ENCODE measurements at regions not wholly inside any gene's neighbourhood (a gene's known extent, or its start where the extent isn't known, plus 50 kb on each side); places are given as distances from the start of the nearest gene placed in this dataset.

DNA sequence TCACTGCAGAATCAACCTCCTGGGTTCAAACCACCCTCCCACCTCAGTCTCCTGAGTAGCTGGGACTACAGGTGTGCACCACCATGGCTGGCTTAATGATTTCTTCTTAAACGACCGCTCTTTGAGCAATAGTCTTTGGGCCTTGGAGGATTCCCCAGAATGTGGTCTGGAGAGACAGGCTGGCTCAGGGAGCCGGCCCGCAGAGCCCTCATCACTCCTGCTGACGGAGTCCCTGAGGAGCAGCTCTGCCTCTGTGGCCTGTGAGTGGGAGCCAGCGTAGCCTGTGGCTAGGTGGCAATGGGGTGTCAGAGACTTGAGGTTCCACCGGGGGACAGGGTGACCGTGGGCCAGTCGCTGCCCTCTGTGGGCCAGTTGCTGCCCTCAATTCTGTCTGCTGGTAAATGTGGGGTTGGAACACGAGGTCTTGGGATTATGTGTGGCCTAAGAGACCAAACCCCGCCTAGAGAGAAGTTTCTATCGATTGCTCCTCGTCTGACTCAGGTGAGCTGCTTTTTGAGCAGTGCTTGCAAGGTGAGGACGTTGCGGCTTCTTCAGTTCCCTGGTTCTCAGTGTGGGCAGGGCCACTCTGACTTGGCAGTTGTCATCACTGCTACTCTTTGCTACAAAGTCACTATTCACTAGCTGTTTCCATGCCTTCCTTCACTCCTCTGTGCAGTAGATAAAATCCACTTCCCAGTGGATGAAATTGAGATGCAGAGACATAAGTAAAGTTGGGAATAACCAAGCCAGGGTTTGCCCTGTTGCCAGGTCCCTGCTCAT lies 124.8 kb upstream of the NECTIN1 start:
- peaks cover 0 to 6% (median 0%) of the 10 kb centered on the region in 9 donors for H3K27me3 ChIP-seq
- H3K4me1 ChIP-seq = peaks cover 0 to 28% (median 2%) of the 10 kb centered on the region in 12 donors
- WGBS, 4 donors = 88 to 93% (median 91%) methylated on average over 13 to 15 of the region's 15 CpGs
- no peak overlapping the region for H3K4me3 ChIP-seq
- ATAC-seq = no peak
- no peaks in the 10 kb centered on the region for H3K36me3 ChIP-seq
- TF ChIP-seq POLR2A (IDR thresholded peaks at IDR 0.05) (no peak), CTCF (IDR thresholded peaks at IDR 0.05) (no peak)
- no peak for DNase-seq
- H3K27ac ChIP-seq = no peak overlapping the region
- intact Hi-C loops (cut with DNase I) = no loop called here
- no peaks in the 10 kb centered on the region for H3K9me3 ChIP-seq

DNA sequence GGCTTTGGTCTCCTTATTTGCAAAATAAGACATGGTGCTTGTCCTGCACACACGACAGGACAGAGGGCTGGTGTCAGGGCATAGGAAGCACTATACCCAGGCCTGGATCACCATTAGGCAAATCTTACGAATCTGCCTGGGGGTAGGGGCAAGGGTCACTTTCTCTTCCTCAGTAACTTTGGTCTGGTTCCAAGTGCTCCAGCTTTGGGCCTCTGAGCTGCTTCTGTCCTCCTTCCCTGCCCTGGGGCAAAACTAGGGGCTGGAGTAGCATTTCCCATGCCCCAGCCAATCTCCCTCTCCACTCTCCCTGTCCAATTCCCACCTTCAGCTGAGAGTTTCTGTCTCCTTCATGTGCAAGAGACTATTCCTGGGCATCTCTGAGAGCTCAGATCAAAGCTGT lies 123.7 kb upstream of the NECTIN1 start:
- no peaks in the 10 kb centered on the region for H3K36me3 ChIP-seq
- 49 to 66% (median 65%) methylated on average over 2 of the region's 2 CpGs for WGBS, 4 donors
- peaks cover 0 to 28% (median 2%) of the 10 kb centered on the region in 12 donors for H3K4me1 ChIP-seq
- no peaks in the 10 kb centered on the region for H3K9me3 ChIP-seq
- DNase-seq (no peak), ATAC-seq (no peak)
- TF ChIP-seq POLR2A (IDR thresholded peaks at IDR 0.05) (no peak), CTCF (IDR thresholded peaks at IDR 0.05) (no peak)
- H3K27me3 ChIP-seq = peaks cover 0 to 3% (median 0%) of the 10 kb centered on the region in 9 donors
- no peak overlapping the region for H3K4me3 ChIP-seq
- H3K27ac ChIP-seq = no peak overlapping the region
- intact Hi-C loops (cut with DNase I) = no loop called here

DNA sequence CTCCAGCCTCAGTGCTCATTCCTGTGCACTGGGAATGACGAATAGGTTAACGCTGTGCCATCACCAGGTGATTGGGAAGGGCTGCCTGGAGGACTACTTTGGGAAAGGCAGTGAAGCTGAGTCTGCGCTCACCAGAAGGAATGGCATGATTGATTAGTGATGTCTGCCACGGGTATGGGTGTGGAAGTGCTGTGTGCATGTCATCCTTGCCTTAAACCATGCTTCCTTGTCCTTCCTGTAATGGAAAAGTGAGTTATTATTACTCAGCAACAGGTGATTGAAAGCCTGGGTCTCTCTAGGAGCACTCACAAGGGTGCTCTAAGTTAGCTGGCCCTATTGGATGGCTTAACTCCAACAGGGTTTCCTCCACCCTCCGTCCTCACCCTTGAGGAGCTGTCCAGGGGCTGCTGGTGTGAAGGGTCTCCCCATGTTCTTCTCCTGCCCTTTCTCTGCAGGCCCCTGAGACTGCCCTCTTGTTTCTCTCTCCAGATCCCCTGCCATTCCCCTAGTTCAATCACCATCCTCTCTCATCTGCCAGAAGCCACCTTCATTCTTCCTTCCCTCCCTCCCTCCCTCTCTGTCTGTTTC lies 121.9 kb upstream of the NECTIN1 start:
- 81 to 87% (median 85%) methylated on average over 5 of the region's 5 CpGs for WGBS, 4 donors
- no peak overlapping the region for H3K4me3 ChIP-seq
- TF ChIP-seq POLR2A (IDR thresholded peaks at IDR 0.05) (no peak), CTCF (IDR thresholded peaks at IDR 0.05) (no peak)
- ATAC-seq (no peak), DNase-seq (no peak)
- intact Hi-C loops (cut with DNase I) = no loop called here
- peaks cover 0 to 9% (median 0%) of the 10 kb centered on the region in 12 donors for H3K9me3 ChIP-seq
- no peaks in the 10 kb centered on the region for H3K27me3 ChIP-seq
- no peaks in the 10 kb centered on the region for H3K36me3 ChIP-seq
- H3K27ac ChIP-seq = no peak overlapping the region
- H3K4me1 ChIP-seq = peaks cover 0 to 23% (median 2%) of the 10 kb centered on the region in 12 donors

DNA sequence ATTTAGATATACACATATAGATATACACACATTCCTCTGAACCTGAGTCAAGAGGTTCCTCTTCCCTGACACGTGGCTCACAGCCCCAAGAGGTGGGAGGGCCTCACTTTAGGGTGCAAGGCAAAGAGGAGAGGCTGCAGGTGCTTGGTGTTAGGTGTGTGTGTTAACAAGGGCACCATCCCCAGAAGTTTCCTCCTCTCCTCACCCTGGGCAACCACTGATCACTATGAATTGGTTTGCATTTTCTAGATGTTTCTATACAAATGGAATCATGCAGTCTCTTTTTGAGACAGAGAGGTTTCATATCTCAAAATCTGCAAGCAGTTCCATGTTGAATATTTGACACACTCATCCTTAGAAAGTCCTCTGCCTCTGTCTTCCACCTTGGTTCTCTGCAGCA lies 120.9 kb upstream of the NECTIN1 start:
- Histone ChIP-seq H3K36me3 (no peaks in the 10 kb centered on the region), H3K27me3 (no peaks in the 10 kb centered on the region), H3K4me1 (peaks cover 0 to 21% (median 3%) of the 10 kb centered on the region in 12 donors), H3K4me3 (no peak overlapping the region), H3K9me3 (peaks cover 0 to 10% (median 0%) of the 10 kb centered on the region in 12 donors), H3K27ac (no peak overlapping the region)
- ATAC-seq (no peak), DNase-seq (no peak)
- WGBS, 4 donors = 47 to 61% (median 52%) methylated on average over 1 of the region's 1 CpG
- intact Hi-C loops (cut with DNase I) = no loop called here
- no peak for TF ChIP-seq CTCF (IDR thresholded peaks at IDR 0.05)
- TF ChIP-seq POLR2A (IDR thresholded peaks at IDR 0.05) = no peak
